ENCODE measurements at regions not wholly inside any gene's neighbourhood (a gene's known extent, or its start where the extent isn't known, plus 50 kb on each side); places are given as distances from the start of the nearest gene placed in this dataset.

DNA sequence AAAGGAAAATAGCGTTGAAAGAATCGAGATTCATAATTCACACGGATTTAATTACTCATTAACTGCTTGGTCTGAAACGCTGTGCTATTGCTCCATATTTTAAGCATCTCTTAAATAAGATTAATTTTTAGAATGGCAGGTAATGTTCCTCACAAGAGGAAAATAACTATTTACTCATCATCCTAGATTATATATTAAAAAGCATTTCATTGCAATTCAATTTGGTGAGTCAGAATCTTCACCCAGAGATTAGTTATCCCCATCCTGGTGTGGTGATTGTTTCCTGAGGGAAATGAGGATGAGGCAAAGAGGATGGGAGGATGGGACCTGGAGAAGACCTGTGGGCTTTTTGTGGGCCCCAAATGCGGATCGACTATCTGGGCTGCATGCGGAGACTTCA is 145.5 kb upstream of the MAP1B start:
- H3K4me3 ChIP-seq (IDR thresholded peaks at IDR 0.05; ENCODE audit: insufficient read depth, low read depth, low read length) = no peak overlapping the region
- TF ChIP-seq, protein P1, sequence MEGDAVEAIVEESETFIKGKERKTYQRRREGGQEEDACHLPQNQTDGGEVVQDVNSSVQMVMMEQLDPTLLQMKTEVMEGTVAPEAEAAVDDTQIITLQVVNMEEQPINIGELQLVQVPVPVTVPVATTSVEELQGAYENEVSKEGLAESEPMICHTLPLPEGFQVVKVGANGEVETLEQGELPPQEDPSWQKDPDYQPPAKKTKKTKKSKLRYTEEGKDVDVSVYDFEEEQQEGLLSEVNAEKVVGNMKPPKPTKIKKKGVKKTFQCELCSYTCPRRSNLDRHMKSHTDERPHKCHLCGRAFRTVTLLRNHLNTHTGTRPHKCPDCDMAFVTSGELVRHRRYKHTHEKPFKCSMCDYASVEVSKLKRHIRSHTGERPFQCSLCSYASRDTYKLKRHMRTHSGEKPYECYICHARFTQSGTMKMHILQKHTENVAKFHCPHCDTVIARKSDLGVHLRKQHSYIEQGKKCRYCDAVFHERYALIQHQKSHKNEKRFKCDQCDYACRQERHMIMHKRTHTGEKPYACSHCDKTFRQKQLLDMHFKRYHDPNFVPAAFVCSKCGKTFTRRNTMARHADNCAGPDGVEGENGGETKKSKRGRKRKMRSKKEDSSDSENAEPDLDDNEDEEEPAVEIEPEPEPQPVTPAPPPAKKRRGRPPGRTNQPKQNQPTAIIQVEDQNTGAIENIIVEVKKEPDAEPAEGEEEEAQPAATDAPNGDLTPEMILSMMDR (conservative IDR thresholded peaks at IDR 0.05; ENCODE audit: low read depth, low read length) = no peak
- H3K27me3 ChIP-seq (ENCODE audit: insufficient read depth, low read depth) = no peaks in the 10 kb centered on the region
- no peak overlapping the region for H3K4me2 ChIP-seq
- no peak overlapping the region for H3K9ac ChIP-seq
- no peaks in the 10 kb centered on the region for H3K4me1 ChIP-seq (ENCODE audit: low read depth, poor library complexity, severe bottlenecking)
- no peaks in the 10 kb centered on the region for H3K36me3 ChIP-seq (ENCODE audit: insufficient read depth)
- no peaks in the 10 kb centered on the region for H4K20me1 ChIP-seq (ENCODE audit: insufficient read depth)
- no peaks in the 10 kb centered on the region for H3K79me2 ChIP-seq (ENCODE audit: insufficient read depth, low read depth)
- no peak overlapping the region for H3K27ac ChIP-seq
- no peak overlapping the region for H2AFZ ChIP-seq (ENCODE audit: low read depth)

DNA sequence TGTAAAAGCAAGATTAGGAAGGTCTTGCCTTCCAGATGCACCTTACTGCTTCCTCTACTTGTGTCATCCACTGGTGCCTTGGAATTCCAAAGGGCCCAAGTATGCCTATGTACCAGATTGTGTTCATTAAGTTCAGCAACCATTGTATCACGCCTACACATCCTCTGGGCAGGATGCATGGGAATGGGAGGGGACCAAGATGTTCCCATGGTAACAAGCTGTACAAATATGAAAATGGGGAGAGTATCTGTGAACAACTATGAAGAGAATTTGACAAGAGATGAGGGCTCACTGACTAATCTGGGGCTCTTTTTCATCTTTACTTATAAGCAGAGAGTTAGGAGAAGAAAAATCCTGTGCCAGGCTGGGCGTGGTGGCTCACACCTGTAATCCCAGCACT is 137.8 kb upstream of the MAP1B start:
- Histone ChIP-seq H3K4me3 (IDR thresholded peaks at IDR 0.05; ENCODE audit: insufficient read depth, low read depth, low read length) (no peak overlapping the region), H3K27me3 (ENCODE audit: insufficient read depth, low read depth) (no peaks in the 10 kb centered on the region)

DNA sequence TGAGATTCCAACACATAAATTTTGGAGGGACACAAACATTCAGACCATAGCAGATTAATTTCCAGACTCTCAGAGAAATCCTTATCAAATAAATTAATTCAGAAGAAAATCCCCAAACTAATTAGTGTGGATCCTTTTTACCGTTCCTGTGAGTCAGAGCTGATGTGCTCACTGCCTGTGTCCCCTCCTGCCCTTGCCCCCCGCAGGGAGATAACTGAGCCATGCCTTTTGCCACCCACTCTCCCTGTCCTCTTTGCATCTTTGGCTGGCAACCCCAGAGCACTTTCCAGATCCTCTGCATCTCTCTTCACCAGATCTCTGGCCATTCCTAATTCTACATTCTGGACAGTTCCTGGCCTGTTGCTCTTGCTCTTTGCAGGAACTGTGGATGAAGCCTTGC is 135.4 kb upstream of the MAP1B start:
- Histone ChIP-seq H3K27ac (no peak overlapping the region), H3K4me1 (ENCODE audit: low read depth, poor library complexity, severe bottlenecking) (no peaks in the 10 kb centered on the region), H3K4me2 (no peak overlapping the region), H3K79me2 (ENCODE audit: insufficient read depth, low read depth) (no peaks in the 10 kb centered on the region), H3K36me3 (ENCODE audit: insufficient read depth) (no peaks in the 10 kb centered on the region), H2AFZ (ENCODE audit: low read depth) (no peak overlapping the region), H3K27me3 (ENCODE audit: insufficient read depth, low read depth) (no peaks in the 10 kb centered on the region), H4K20me1 (ENCODE audit: insufficient read depth) (no peaks in the 10 kb centered on the region), H3K9ac (no peak overlapping the region), H3K4me3 (IDR thresholded peaks at IDR 0.05; ENCODE audit: insufficient read depth, low read depth, low read length) (no peak overlapping the region)
- TF ChIP-seq, protein P1 (conservative IDR thresholded peaks at IDR 0.05; ENCODE audit: low read depth, low read length) = no peak

More for the DNA sequence above, 137.8 kb upstream of the MAP1B start:
- Histone ChIP-seq H3K4me1 (ENCODE audit: low read depth, poor library complexity, severe bottlenecking) (no peaks in the 10 kb centered on the region), H4K20me1 (ENCODE audit: insufficient read depth) (no peaks in the 10 kb centered on the region), H3K9ac (no peak overlapping the region), H3K36me3 (ENCODE audit: insufficient read depth) (no peaks in the 10 kb centered on the region), H3K4me2 (no peak overlapping the region), H3K79me2 (ENCODE audit: insufficient read depth, low read depth) (no peaks in the 10 kb centered on the region), H3K27ac (no peak overlapping the region), H2AFZ (ENCODE audit: low read depth) (no peak overlapping the region)
- TF ChIP-seq, protein P1 (conservative IDR thresholded peaks at IDR 0.05; ENCODE audit: low read depth, low read length) = no peak

DNA sequence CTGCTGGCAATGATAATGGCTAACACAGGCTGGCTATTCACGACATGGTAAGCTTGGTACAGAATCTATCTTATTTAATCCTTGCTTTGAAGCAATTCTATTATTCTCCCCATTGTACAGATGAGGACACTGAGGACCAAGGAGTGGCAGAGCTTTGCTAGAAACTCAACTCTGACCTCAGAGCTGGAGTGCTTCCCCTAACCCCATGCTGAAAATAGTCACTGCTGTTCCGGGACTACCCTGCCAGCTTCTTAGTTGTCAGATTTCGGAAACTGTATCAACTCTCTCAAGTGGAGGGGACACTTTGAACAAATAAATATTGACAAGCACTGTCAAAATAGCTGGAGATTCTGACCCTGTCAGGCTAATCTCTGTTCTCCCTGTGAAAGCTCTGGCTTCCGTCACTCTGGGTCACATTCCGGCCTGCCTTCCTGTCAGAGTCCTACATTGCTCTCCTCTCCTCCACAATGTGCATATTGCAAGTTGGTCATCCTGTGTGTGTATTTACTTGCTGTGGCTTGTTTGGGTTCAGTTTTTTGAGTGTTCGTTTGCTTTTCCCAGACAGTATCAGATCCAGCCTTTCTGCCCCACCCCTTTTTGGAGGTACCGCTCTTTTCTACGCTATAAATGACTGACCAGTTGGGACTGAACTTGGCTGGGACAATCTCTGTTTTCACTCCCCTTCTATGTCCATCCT is 134.3 kb upstream of the MAP1B start:
- Histone ChIP-seq H3K4me3 (IDR thresholded peaks at IDR 0.05; ENCODE audit: insufficient read depth, low read depth, low read length) (no peak overlapping the region), H3K4me2 (no peak overlapping the region), H4K20me1 (ENCODE audit: insufficient read depth) (no peaks in the 10 kb centered on the region), H3K9ac (no peak overlapping the region), H3K36me3 (ENCODE audit: insufficient read depth) (no peaks in the 10 kb centered on the region), H3K4me1 (ENCODE audit: low read depth, poor library complexity, severe bottlenecking) (no peaks in the 10 kb centered on the region), H3K79me2 (ENCODE audit: insufficient read depth, low read depth) (no peaks in the 10 kb centered on the region), H3K27ac (no peak overlapping the region), H3K27me3 (ENCODE audit: insufficient read depth, low read depth) (no peaks in the 10 kb centered on the region), H2AFZ (ENCODE audit: low read depth) (no peak overlapping the region)
- TF ChIP-seq, protein P1 (conservative IDR thresholded peaks at IDR 0.05; ENCODE audit: low read depth, low read length) = no peak

Data from KMS-11 (cell line).